ENCODE measurements at regions not wholly inside any gene's neighbourhood (a gene's known extent, or its start where the extent isn't known, plus 50 kb on each side); places are given as distances from the start of the nearest gene placed in this dataset.

GRCh38 chr9:12133416-12133815 lies 559.8 kb upstream of the TYRP1 start:
- DNase-seq (ENCODE audit: low spot score) = no peak

GRCh38 chr9:12141422-12141821 lies 551.8 kb upstream of the TYRP1 start:
- no peak for DNase-seq (ENCODE audit: low spot score)

- no peak for DNase-seq (ENCODE audit: low spot score)
Observed at GRCh38 chr9:12155401-12156134, 537.6 kb upstream of the TYRP1 start.

- no peak for DNase-seq (ENCODE audit: low spot score)
Observed at GRCh38 chr9:12162181-12162815, 530.9 kb upstream of the TYRP1 start.

DNA sequence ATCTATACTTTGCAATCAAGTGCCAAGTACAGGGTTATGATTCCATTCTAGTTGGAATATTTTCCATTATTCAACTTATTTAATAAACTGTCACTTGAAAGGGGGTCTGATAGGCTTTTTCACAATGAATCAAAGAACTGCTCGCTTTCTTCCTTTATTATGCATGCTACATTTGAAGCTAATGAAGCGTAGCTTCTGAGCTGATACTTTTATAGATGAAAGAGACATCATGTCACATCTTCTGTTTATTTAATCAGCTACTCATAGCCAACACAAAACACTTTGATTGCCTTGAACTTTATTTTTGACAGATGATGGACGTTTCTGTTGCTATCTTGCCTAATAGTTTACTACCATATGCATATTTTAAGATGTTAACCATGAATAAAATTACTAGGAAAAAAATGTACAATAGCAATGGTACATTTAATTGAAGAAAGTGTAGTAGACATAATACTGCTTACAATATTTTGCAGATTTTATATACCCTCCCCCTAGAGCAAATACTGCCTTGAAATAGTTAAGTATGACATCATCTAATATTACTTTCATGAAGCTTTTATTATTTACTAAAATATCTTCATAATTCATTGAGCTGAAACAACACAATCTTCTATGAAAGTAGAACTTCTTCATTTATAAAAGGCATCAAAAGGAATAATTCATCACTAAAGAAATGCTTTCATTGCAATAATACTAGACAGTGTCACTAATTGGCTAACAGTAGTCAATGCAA lies 529.3 kb upstream of the TYRP1 start:
- DNase-seq (ENCODE audit: low spot score) = no peak

DNA sequence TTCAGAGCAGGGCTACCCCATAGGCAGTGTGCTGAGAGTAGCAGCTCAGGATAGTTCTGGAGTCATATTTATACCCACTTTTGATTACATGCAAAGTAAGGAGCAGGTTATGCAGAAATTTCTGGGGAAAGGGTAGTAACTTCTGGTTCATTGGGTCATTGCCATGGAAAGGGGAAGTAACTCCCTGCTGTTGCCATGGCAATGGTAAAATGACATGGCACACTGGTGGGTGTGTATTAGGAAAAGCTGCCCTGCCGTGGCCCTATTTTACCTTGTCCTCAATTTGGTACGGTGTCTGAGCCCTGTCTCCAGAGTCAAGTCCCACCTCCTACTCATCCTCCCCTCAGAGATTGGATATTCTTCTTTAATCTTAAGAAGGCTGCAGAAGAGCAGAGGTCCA lies 526.7 kb upstream of the TYRP1 start:
- DNase-seq (ENCODE audit: low spot score) = peak; percentile 4

GRCh38 chr9:12170456-12170855 lies 522.7 kb upstream of the TYRP1 start:
- no peak for DNase-seq (ENCODE audit: low spot score)

DNA sequence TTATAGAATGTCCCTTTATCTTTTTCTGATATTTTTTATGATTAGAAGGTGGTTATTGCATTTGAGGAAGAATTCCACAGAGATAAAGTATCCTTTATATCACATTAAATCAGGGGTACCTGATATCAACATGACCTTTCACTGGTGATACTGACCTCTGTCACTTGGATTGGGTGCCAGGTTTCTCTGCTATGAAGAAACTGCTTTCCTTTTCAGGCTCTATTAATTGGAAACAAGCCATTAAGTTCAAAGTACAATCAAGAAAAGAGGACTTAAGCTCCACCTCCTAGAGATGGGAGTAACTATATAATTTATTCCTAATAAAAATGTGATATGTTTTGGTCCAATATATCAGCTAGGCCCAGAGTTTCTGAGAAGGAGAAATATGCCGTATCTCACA lies 514.6 kb upstream of the TYRP1 start:
- DNase-seq (ENCODE audit: low spot score) = no peak

DNA sequence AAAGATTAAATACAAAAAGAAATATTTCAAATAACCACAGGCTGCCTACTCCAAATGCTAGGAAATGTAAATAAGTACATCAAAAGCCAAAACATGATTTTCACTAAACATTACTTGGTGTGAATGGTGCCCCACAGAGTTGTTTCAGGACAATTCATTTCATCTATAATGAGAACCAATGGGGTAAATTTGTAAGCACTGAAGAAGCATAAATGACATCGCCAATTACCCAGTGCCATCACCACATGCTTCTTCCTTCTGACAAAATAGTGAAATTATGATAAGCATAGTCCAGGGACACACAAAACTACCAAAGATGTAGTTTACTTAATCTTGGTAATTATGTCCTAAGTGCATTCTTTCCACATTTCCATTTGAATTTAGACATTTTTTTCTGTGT lies 510.4 kb upstream of the TYRP1 start:
- no peak for DNase-seq (ENCODE audit: low spot score)

DNA sequence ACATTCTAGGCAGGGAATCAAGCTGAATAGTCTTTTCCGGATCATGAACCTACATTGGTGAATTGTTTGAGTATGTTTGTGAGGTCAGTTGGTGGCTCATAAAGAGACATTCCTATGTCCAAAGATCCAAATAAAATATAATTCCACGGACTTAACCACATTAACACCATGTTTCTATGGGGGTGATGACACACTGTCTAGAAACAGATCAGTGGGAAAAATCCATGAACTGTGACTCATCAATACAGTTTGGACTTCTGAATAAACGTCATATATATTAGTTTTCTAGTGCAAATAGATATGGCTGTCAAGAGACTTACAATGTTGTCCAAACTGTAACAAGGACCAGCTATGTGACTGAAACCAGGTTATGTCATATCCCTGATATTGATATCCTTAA lies 509.9 kb upstream of the TYRP1 start:
- DNase-seq (ENCODE audit: low spot score) = no peak

- no peak for DNase-seq (ENCODE audit: low spot score)
Observed at GRCh38 chr9:12185856-12186255, 507.3 kb upstream of the TYRP1 start.

- no peak for DNase-seq (ENCODE audit: low spot score)
Observed at GRCh38 chr9:12191630-12192029, 501.6 kb upstream of the TYRP1 start.

DNA sequence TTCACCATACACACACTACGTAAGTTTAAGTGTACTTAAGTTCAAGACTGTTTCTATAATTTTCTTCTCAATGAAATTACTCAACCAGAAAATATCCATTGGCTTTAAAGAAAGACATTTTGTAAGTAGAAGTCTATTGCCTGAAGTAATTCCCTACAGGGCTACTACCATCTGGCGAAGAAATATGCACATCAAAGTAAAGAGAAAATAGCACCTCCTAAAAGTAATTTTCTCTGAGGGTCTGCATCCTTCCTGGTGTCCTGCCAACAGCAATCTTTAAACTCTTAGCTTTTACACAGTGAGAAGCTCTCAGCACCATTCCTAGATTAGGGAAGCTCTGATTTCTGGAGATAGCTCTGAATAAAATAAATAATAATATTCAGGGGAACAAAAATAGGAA lies 498.5 kb upstream of the TYRP1 start:
- no peak for DNase-seq (ENCODE audit: low spot score)

DNA sequence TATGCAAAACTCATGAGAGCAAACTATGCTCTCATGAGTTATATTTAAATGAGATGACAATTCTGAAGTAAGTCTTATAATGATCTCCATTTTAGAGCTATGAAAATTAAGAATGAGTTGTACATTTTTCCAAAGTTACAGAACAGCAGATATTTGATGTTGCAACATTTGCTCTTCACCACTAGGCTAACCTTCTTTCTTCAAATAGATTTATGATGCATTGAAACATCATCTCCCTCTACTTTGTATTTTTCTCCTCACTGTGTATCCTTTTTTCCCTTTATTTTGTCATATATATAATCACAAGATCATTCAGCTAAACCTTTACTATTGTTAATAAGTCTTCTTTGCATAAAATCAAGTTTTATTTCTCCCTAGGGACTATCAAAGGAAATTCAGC lies 497.7 kb upstream of the TYRP1 start:
- DNase-seq (ENCODE audit: low spot score) = no peak

DNA sequence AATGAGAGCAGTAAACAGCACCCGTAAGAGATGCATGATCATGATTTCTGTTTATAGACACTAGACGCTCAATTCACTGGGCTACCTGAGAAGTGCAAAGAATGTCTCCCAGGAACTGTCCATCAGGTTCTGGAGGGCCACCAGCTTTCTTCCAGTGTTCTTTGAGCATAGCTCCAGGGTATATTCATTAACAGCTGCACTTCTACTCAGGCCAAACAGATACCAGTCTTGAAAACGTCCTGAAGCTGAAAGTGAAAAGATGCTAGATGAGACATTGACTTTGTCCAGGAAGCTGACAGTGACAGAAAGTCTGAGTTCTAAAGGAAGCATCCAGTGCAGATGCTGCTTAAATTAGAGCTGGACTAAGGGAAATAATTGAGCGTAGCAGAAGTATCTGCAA lies 488.7 kb upstream of the TYRP1 start:
- no peak for DNase-seq (ENCODE audit: low spot score)

DNA sequence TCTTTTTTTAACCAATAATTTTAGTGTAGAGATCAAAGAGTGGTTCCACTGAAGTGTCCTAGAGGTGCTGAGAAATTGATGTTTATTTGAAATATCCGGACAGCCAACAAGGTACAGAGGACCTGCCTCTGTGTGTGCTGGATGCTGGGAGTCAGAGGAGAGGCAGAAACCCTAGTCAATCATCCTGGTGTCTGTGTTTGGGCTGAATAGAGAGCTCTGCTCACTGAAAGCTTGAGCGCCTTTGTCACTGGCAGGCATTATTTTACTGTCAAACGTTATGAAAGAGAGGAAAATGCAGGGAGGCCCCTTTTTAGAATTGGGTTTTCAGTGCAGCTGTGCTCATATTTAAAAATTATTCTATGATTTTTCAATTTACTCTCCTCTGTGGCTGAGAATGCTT lies 480.3 kb upstream of the TYRP1 start:
- no peak for DNase-seq (ENCODE audit: low spot score)

DNA sequence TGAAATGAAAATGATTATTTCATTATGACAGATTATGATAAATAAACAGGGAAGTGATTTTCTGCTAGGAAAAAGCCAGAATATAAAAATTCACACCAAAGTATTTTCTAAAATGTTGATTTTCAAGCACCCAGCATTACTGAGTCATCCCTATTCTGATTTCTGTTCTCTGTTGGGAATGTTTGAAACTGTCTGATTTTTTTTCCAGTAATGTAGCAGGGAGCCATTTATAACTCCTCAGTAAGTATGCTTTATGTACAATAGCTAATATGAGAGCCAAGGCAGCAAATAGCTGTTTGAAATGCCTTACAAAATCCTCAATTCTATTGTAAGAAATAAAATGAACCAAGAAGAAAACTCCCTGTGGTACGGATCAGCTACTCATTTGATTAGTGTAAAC lies 471.7 kb upstream of the TYRP1 start:
- no peak for DNase-seq (ENCODE audit: low spot score)

- no peak for DNase-seq (ENCODE audit: low spot score)
Observed at GRCh38 chr9:12224449-12224848, 468.7 kb upstream of the TYRP1 start.

- no peak for DNase-seq (ENCODE audit: low spot score)
Observed at GRCh38 chr9:12230708-12231107, 462.5 kb upstream of the TYRP1 start.

- no peak for DNase-seq (ENCODE audit: low spot score)
Observed at GRCh38 chr9:12231832-12232231, 461.4 kb upstream of the TYRP1 start.

DNA sequence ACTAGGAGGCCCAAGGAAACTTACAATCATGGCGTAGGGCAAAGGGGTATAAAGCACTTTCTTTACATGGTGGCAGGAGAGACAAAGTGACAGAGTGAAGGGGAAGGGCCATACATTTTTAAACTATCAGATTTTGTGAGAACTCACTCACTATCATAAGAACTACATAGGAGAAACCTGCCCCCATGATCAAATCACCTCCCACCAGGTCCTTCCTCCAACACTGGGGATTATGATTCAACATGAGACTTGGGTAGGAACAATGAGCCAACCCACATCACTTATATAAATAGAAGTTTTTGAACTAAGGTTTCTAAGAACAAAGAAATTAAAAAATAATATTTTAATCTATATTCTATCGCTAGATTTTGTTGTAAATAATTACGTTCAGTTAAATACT lies 460.3 kb upstream of the TYRP1 start:
- DNase-seq (ENCODE audit: low spot score) = no peak

GRCh38 chr9:12253941-12254340 lies 439.2 kb upstream of the TYRP1 start:
- no peak for DNase-seq (ENCODE audit: low spot score)

- no peak for DNase-seq (ENCODE audit: low spot score)
Observed at GRCh38 chr9:12266758-12267157, 426.4 kb upstream of the TYRP1 start.

Measured in iPS-NIHi11 (cell line).